H9 (cell line): ENCODE measurements at regions not wholly inside any gene's neighbourhood (a gene's known extent, or its start where the extent isn't known, plus 50 kb on each side); places are given as distances from the start of the nearest gene placed in this dataset.
"Not testable (repeated sequence)": the region's sequence is repeated elsewhere in the genome, so short reads cannot be mapped to it uniquely, and the experiment has no call there.

Experiments used
- DNase-seq: peaks from one replicate; pipeline ENCODE4 v3.0.0-alpha.2; 2017
- H2AFZ ChIP-seq: one replicate; pipeline ENCODE4 v1.6.1; 2013; ENCODE audit warnings: mild to moderate bottlenecking, low read length, control low read depth, moderate library complexity
- H2AK5ac ChIP-seq: 2 replicates; pipeline ENCODE4 v1.6.1; 2013; ENCODE audit warnings: low read length, control low read depth, mixed read lengths; ENCODE audit not compliant: insufficient read length
- H2BK120ac ChIP-seq: one replicate; pipeline ENCODE4 v1.6.1; 2013; ENCODE audit warnings: low read depth, mild to moderate bottlenecking, low read length, control low read depth, inconsistent platforms; ENCODE audit not compliant: poor library complexity, severe bottlenecking
- H2BK12ac ChIP-seq: 2 replicates; pipeline ENCODE4 v1.6.1; 2013; ENCODE audit warnings: low read length, control low read depth, mixed read lengths, low read depth; ENCODE audit not compliant: insufficient read length
- H2BK15ac ChIP-seq: 2 replicates; pipeline ENCODE4 v1.6.1; 2013; ENCODE audit warnings: low read depth, low read length, control low read depth
- H2BK20ac ChIP-seq: one replicate; pipeline ENCODE4 v1.6.1; 2013; ENCODE audit warnings: low read depth, mild to moderate bottlenecking, low read length, control low read depth, inconsistent platforms; ENCODE audit not compliant: poor library complexity, severe bottlenecking
- H2BK5ac ChIP-seq: 2 replicates; pipeline ENCODE4 v1.6.1; 2013; ENCODE audit warnings: low read length, control low read depth, mixed read lengths; ENCODE audit not compliant: insufficient read length
- H3K14ac ChIP-seq: 2 replicates; pipeline ENCODE4 v1.6.1; 2013; ENCODE audit warnings: low read length, control low read depth; ENCODE audit not compliant: insufficient read depth
- H3K18ac ChIP-seq: 2 replicates; pipeline ENCODE4 v1.6.1; 2013; ENCODE audit warnings: low read depth, mild to moderate bottlenecking, mixed read lengths, low read length, control low read depth; ENCODE audit not compliant: insufficient read length
- H3K23ac ChIP-seq: 2 replicates; pipeline ENCODE4 v1.6.1; 2013; ENCODE audit warnings: low read length, control low read depth, mixed read lengths, low read depth; ENCODE audit not compliant: insufficient read length
- H3K23me2 ChIP-seq: 2 replicates; pipeline ENCODE4 v1.6.1; 2013; ENCODE audit warnings: low read depth, mild to moderate bottlenecking, mixed read lengths, low read length, control low read depth; ENCODE audit not compliant: insufficient read length, poor library complexity, severe bottlenecking
- H3K27ac ChIP-seq: 2 replicates; pipeline ENCODE4 v1.5.1; 2013; ENCODE audit warnings: low read length, control low read depth, mixed read lengths, low read depth; ENCODE audit not compliant: insufficient read length
- H3K27me3 ChIP-seq: 2 replicates; pipeline ENCODE4 v1.6.1; 2013; ENCODE audit warnings: low read length, control low read depth, inconsistent platforms; ENCODE audit not compliant: insufficient read depth
- H3K4ac ChIP-seq: 2 replicates; pipeline ENCODE4 v1.6.1; 2013; ENCODE audit warnings: low read depth, mild to moderate bottlenecking, control low read depth, inconsistent platforms, low read length, moderate library complexity
- H3K4me1 ChIP-seq: 2 replicates; pipeline ENCODE4 v1.6.1; 2013; ENCODE audit warnings: low read length, control low read depth, inconsistent platforms; ENCODE audit not compliant: insufficient read depth
- H3K4me2 ChIP-seq: 2 replicates; pipeline ENCODE4 v1.6.1; 2013; ENCODE audit warnings: low read length, control low read depth, mixed read lengths; ENCODE audit not compliant: insufficient read length, insufficient read depth
- H3K56ac ChIP-seq: 2 replicates; pipeline ENCODE4 v1.6.1; 2013; ENCODE audit warnings: low read depth, mild to moderate bottlenecking, mixed read lengths, low read length, control low read depth; ENCODE audit not compliant: insufficient read length
- H3K79me1 ChIP-seq: 2 replicates; pipeline ENCODE4 v1.6.1; 2013; ENCODE audit warnings: low read depth, mild to moderate bottlenecking, moderate library complexity, low read length, control low read depth, inconsistent platforms; ENCODE audit not compliant: insufficient read depth, poor library complexity, severe bottlenecking
- H3K79me2 ChIP-seq: 2 replicates; pipeline ENCODE4 v1.6.1; 2013; ENCODE audit warnings: low read length, control low read depth, inconsistent platforms; ENCODE audit not compliant: insufficient read depth
- H3K9ac ChIP-seq: 2 replicates; pipeline ENCODE4 v1.6.1; 2013; ENCODE audit warnings: low read length, control low read depth, mixed read lengths; ENCODE audit not compliant: insufficient read length; ENCODE audit errors: extremely low read depth
- H3K9me3 ChIP-seq: one replicate; pipeline ENCODE4 v1.6.1; 2013; ENCODE audit warnings: low read depth, low read length, inconsistent platforms; ENCODE audit not compliant: control insufficient read depth
- H3T11ph ChIP-seq: one replicate; pipeline ENCODE4 v1.6.1; 2013; ENCODE audit warnings: mild to moderate bottlenecking, low read length, control low read depth, inconsistent platforms
- H4K20me1 ChIP-seq: one replicate; pipeline ENCODE4 v1.6.1; 2013; ENCODE audit not compliant: control insufficient read depth, insufficient read length, insufficient read depth
- H4K5ac ChIP-seq: 2 replicates; pipeline ENCODE4 v1.6.1; 2013; ENCODE audit warnings: low read depth, mild to moderate bottlenecking, mixed read lengths, low read length, control low read depth; ENCODE audit not compliant: insufficient read length
- H4K8ac ChIP-seq: replicated peaks from 2 replicates; pipeline ENCODE4 v1.6.1; 2013; ENCODE audit warnings: low read length, control low read depth, mixed read lengths, low read depth; ENCODE audit not compliant: insufficient read length
- H4K91ac ChIP-seq: 2 replicates; pipeline ENCODE4 v1.6.1; 2013; ENCODE audit warnings: low read depth, mild to moderate bottlenecking, moderate library complexity, mixed read lengths, low read length, control low read depth; ENCODE audit not compliant: insufficient read length
- H3K27ac Mint-ChIP-seq, 3 experiments: 2 replicates in 2 of 3; 3 replicates in 1 of 3; pipeline ENCODE4 v1.8.0; 2020 to 2021; ENCODE audit warnings: mixed read lengths in 3 of 3, mild to moderate bottlenecking in 1 of 3, moderate library complexity in 1 of 3
- H3K27me3 Mint-ChIP-seq: 2 replicates; pipeline ENCODE4 v1.8.0; 2021; ENCODE audit warnings: low read depth, mild to moderate bottlenecking, moderate library complexity, mixed read lengths
- H3K36me3 Mint-ChIP-seq, 3 experiments: 2 replicates in 2 of 3; 3 replicates in 1 of 3; pipeline ENCODE4 v1.8.0; 2020 to 2021; ENCODE audit warnings: low read depth in 3 of 3, mixed read lengths in 3 of 3; ENCODE audit not compliant: insufficient read depth in 1 of 3
- H3K4me1 Mint-ChIP-seq, 2 experiments: 2 replicates each; pipeline ENCODE4 v1.8.0; 2020; ENCODE audit warnings: mixed read lengths in 2 of 2
- H3K4me3 Mint-ChIP-seq, 2 experiments: 2 replicates in 1 of 2; 3 replicates in 1 of 2; pipeline ENCODE4 v1.8.0; 2020 to 2021; ENCODE audit warnings: mild to moderate bottlenecking in 2 of 2, mixed read lengths in 2 of 2, moderate library complexity in 1 of 2
- H3K9me3 Mint-ChIP-seq, 2 experiments: 2 replicates in 1 of 2; 3 replicates in 1 of 2; pipeline ENCODE4 v1.8.0; 2020; ENCODE audit warnings: mild to moderate bottlenecking in 2 of 2, mixed read lengths in 2 of 2, moderate library complexity in 1 of 2
- CTCF ChIP-seq: fragments of 200-600 bp; sonication (generic); conservative IDR thresholded peaks from 3 replicates; pipeline ENCODE4 v1.8.0; 2021; ENCODE audit warnings: antibody characterized with exemption, mild to moderate bottlenecking
- WGBS: extraction: QIAGEN DNeasy Blood & Tissue Kit; methylation state at CpG from one replicate; pipeline ENCODE4 v1.1.7; 2013; ENCODE audit warnings: missing lambda C conversion rate, low lambda C conversion rate, mixed read lengths; ENCODE audit not compliant: insufficient read length; ENCODE audit errors: extremely low coverage; 5-methylcytosine and 5-hydroxymethylcytosine counted together

- Histone ChIP-seq H3K18ac (no peak overlapping the region), H2AK5ac (no peak overlapping the region), H2BK120ac (no peak overlapping the region), H3K56ac (no peak overlapping the region), H3K27me3 (no peaks in the 10 kb centered on the region), H2AFZ (no peak overlapping the region), H2BK20ac (no peak overlapping the region), H3K4ac (no peak overlapping the region), H4K20me1 (no peaks in the 10 kb centered on the region), H2BK15ac (no peak overlapping the region), H3K23ac (no peak overlapping the region), H4K91ac (no peak overlapping the region), H3T11ph (no peak overlapping the region), H4K8ac (no peak overlapping the region), H3K79me2 (no peaks in the 10 kb centered on the region), H2BK5ac (no peak overlapping the region), H3K23me2 (no peaks in the 10 kb centered on the region), H3K9ac (no peak overlapping the region), H3K27ac (no peak overlapping the region), H3K4me2 (no peak overlapping the region), H2BK12ac (no peak overlapping the region), H4K5ac (no peak overlapping the region), H3K4me1 (no peaks in the 10 kb centered on the region), H3K14ac (no peak overlapping the region), H3K9me3 (peaks cover 18% of the 10 kb centered on the region), H3K79me1 (no peaks in the 10 kb centered on the region)
- WGBS, result no CpG with 5 or more reads among the region's 3 CpGs
- H3K36me3 Mint-ChIP-seq, result peaks cover 21 to 26% (median 21%) of the 10 kb centered on the region in 3 experiments
- DNase-seq, result no peak
- peaks cover 31 to 32% of the 10 kb centered on the region in 2 experiments for H3K9me3 Mint-ChIP-seq
- no peak overlapping the region for H3K27ac Mint-ChIP-seq
- no peak for TF ChIP-seq CTCF
- peaks cover 25% of the 10 kb centered on the region for H3K27me3 Mint-ChIP-seq
- no peak overlapping the region for H3K4me3 Mint-ChIP-seq
- no peaks in the 10 kb centered on the region for H3K4me1 Mint-ChIP-seq
Measured at GRCh38 chr7:32802305-32802910, 89.2 kb downstream of the KBTBD2 start.

- not testable (repeated sequence) for H4K8ac ChIP-seq, H3K9ac ChIP-seq, H3T11ph ChIP-seq
Measured at GRCh38 chr7:32793053-32793452, 98.5 kb downstream of the KBTBD2 start.

More at GRCh38 chr7:32793053-32793452, 98.5 kb downstream of the KBTBD2 start:
- not testable (repeated sequence) for H3K23ac ChIP-seq, H3K4ac ChIP-seq, H3K4me2 ChIP-seq, H2AFZ ChIP-seq, H2BK5ac ChIP-seq, H3K4me3 Mint-ChIP-seq, H4K20me1 ChIP-seq, H3K4me1 ChIP-seq, H2BK20ac ChIP-seq, H3K23me2 ChIP-seq, H3K27ac ChIP-seq, H2BK15ac ChIP-seq, H2AK5ac ChIP-seq, H3K56ac ChIP-seq, H3K27ac Mint-ChIP-seq, H2BK12ac ChIP-seq, DNase-seq, H3K27me3 ChIP-seq, H4K91ac ChIP-seq, H3K14ac ChIP-seq, H3K79me2 ChIP-seq, H3K9me3 ChIP-seq, H3K79me1 ChIP-seq, H4K5ac ChIP-seq, H3K36me3 Mint-ChIP-seq, H3K9me3 Mint-ChIP-seq, H3K18ac ChIP-seq, H2BK120ac ChIP-seq
- WGBS, result no CpG with 5 or more reads among the region's 5 CpGs
- Mint-ChIP-seq H3K4me1 (peaks cover 3 to 11% of the 10 kb centered on the region in 2 experiments), H3K27me3 (peaks cover 39% of the 10 kb centered on the region)
